ENCODE measurements at regions not wholly inside any gene's neighbourhood (a gene's known extent, or its start where the extent isn't known, plus 50 kb on each side); places are given as distances from the start of the nearest gene placed in this dataset.
"Not testable (repeated sequence)": the region's sequence is repeated elsewhere in the genome, so short reads cannot be mapped to it uniquely, and the experiment has no call there.

- no peak for DNase-seq (ENCODE audit: low read depth, low spot score)
Observed at GRCh38 chr10:108980869-108981268, 942.4 kb downstream of the XPNPEP1 start.

- DNase-seq (ENCODE audit: low read depth, low spot score): no peak
Observed at GRCh38 chr10:108975459-108976058, 947.8 kb downstream of the XPNPEP1 start.

- peak; percentile 12 for DNase-seq (ENCODE audit: low read depth, low spot score)
Observed at GRCh38 chr10:108970016-108970415, 953.3 kb downstream of the XPNPEP1 start.

- no peak for DNase-seq (ENCODE audit: low read depth, low spot score)
Observed at GRCh38 chr10:108966411-108966810, 956.9 kb downstream of the XPNPEP1 start.

GRCh38 chr10:108966005-108966404 lies 957.3 kb downstream of the XPNPEP1 start:
- no peak for DNase-seq (ENCODE audit: low read depth, low spot score)

- no peak for DNase-seq (ENCODE audit: low read depth, low spot score)
Observed at GRCh38 chr10:108962172-108962571, 961.1 kb downstream of the XPNPEP1 start.

- DNase-seq (ENCODE audit: low read depth, low spot score): no peak
Observed at GRCh38 chr10:108957681-108958080, 965.6 kb downstream of the XPNPEP1 start.

- no peak for DNase-seq (ENCODE audit: low read depth, low spot score)
Observed at GRCh38 chr10:108956149-108956548, 967.2 kb downstream of the XPNPEP1 start.

- not testable (repeated sequence) for DNase-seq (ENCODE audit: low read depth, low spot score)
Observed at GRCh38 chr10:108920029-108920428, 1003.3 kb downstream of the XPNPEP1 start.

GRCh38 chr10:108913300-108913699 lies 1010.0 kb downstream of the XPNPEP1 start:
- no peak for DNase-seq (ENCODE audit: low read depth, low spot score)

- peak; percentile 63 for DNase-seq (ENCODE audit: low read depth, low spot score)
Observed at GRCh38 chr10:108911814-108912541, 1011.3 kb downstream of the XPNPEP1 start.

GRCh38 chr10:108908096-108908495 lies 1015.2 kb downstream of the XPNPEP1 start:
- DNase-seq (ENCODE audit: low read depth, low spot score): no peak

- DNase-seq (ENCODE audit: low read depth, low spot score): no peak
Observed at GRCh38 chr10:108905821-108906220, 1017.5 kb downstream of the XPNPEP1 start.

- DNase-seq (ENCODE audit: low read depth, low spot score): no peak
Observed at GRCh38 chr10:108905171-108905570, 1018.1 kb downstream of the XPNPEP1 start.

- no peak for DNase-seq (ENCODE audit: low read depth, low spot score)
Observed at GRCh38 chr10:108904163-108904838, 1019.0 kb downstream of the XPNPEP1 start.

GRCh38 chr10:108902619-108903285 lies 1020.6 kb downstream of the XPNPEP1 start:
- no peak for DNase-seq (ENCODE audit: low read depth, low spot score)

- DNase-seq (ENCODE audit: low read depth, low spot score): no peak
Observed at GRCh38 chr10:108901781-108902618, 1021.3 kb downstream of the XPNPEP1 start.

GRCh38 chr10:108899670-108900069 lies 1023.6 kb downstream of the XPNPEP1 start:
- DNase-seq (ENCODE audit: low read depth, low spot score): no peak

GRCh38 chr10:108894402-108895301 lies 1028.7 kb downstream of the XPNPEP1 start:
- no peak for DNase-seq (ENCODE audit: low read depth, low spot score)

- DNase-seq (ENCODE audit: low read depth, low spot score): no peak
Observed at GRCh38 chr10:108877095-108877561, 1046.2 kb downstream of the XPNPEP1 start.

Data from iPS DF 19.7 (cell line).